Mesenchymal stem cell (in vitro differentiated cells and primary cell): ENCODE measurements at regions not wholly inside any gene's neighbourhood (a gene's known extent, or its start where the extent isn't known, plus 50 kb on each side); places are given as distances from the start of the nearest gene placed in this dataset.

Experiments
- DNase-seq: peaks from one replicate; pipeline ENCODE4 v3.0.0-alpha.2; 2013
- H2AFZ ChIP-seq: one replicate; pipeline ENCODE4 v1.6.1; 2013; ENCODE audit warnings: low read depth, mild to moderate bottlenecking, control low read depth, inconsistent platforms, low read length, moderate library complexity
- H2AK5ac ChIP-seq: 2 replicates; pipeline ENCODE4 v1.6.1; 2013; ENCODE audit warnings: low read length, moderate library complexity, mild to moderate bottlenecking, inconsistent platforms; ENCODE audit not compliant: severe bottlenecking
- H2BK120ac ChIP-seq: one replicate; pipeline ENCODE4 v1.6.1; 2013; ENCODE audit warnings: low read depth, mild to moderate bottlenecking, inconsistent platforms, low read length, moderate library complexity
- H2BK12ac ChIP-seq, 2 experiments: one replicate each; pipeline ENCODE4 v1.6.1; 2013; ENCODE audit warnings: inconsistent platforms in 2 of 2, low read length in 2 of 2, mild to moderate bottlenecking in 2 of 2, moderate library complexity in 2 of 2, control low read depth in 1 of 2
- H2BK15ac ChIP-seq: one replicate; pipeline ENCODE4 v1.6.1; 2013; ENCODE audit warnings: mild to moderate bottlenecking, low read depth, inconsistent platforms; ENCODE audit not compliant: poor library complexity, severe bottlenecking
- H2BK5ac ChIP-seq: 2 replicates; pipeline ENCODE4 v1.6.1; 2013; ENCODE audit warnings: low read depth, mild to moderate bottlenecking, low read length, control low read depth, inconsistent platforms; ENCODE audit not compliant: poor library complexity, severe bottlenecking
- H3K14ac ChIP-seq, 2 experiments: one replicate each; pipeline ENCODE4 v1.6.1; 2013; ENCODE audit warnings: inconsistent platforms in 2 of 2, low read length in 2 of 2, control low read depth in 1 of 2, mild to moderate bottlenecking in 1 of 2, moderate library complexity in 1 of 2
- H3K18ac ChIP-seq, 2 experiments: one replicate each; pipeline ENCODE4 v1.6.1; 2013; ENCODE audit warnings: inconsistent platforms in 2 of 2, low read length in 2 of 2, control low read depth in 1 of 2, low read depth in 1 of 2, mild to moderate bottlenecking in 1 of 2
- H3K23ac ChIP-seq, 2 experiments: one replicate each; pipeline ENCODE4 v1.6.1; 2013; ENCODE audit warnings: inconsistent platforms in 2 of 2, low read length in 2 of 2, mild to moderate bottlenecking in 2 of 2, moderate library complexity in 2 of 2, control low read depth in 1 of 2
- H3K27ac ChIP-seq: 2 replicates; pipeline ENCODE4 v1.5.1; 2013; ENCODE audit warnings: mild to moderate bottlenecking, moderate library complexity, low read length, control low read depth, inconsistent platforms; ENCODE audit not compliant: poor library complexity, severe bottlenecking
- H3K27me3 ChIP-seq, 2 experiments: 2 replicates each; pipeline versions ENCODE4 v1.6.1 to v1.7.0; 2013; ENCODE audit warnings: low read length in 2 of 2, mild to moderate bottlenecking in 2 of 2, moderate library complexity in 2 of 2, control low read depth in 1 of 2, inconsistent platforms in 1 of 2; ENCODE audit not compliant: control insufficient read depth in 1 of 2, insufficient read depth in 1 of 2
- H3K36me3 ChIP-seq, 2 experiments: 2 replicates each; pipeline versions ENCODE4 v1.6.1 to v1.7.0; 2013; ENCODE audit warnings: low read length in 2 of 2, control low read depth in 1 of 2, inconsistent platforms in 1 of 2, low read depth in 1 of 2, mild to moderate bottlenecking in 1 of 2; ENCODE audit not compliant: insufficient read depth in 2 of 2, control insufficient read depth in 1 of 2
- H3K4ac ChIP-seq, 2 experiments: one replicate each; pipeline ENCODE4 v1.6.1; 2013; ENCODE audit warnings: inconsistent platforms in 2 of 2, low read length in 2 of 2, mild to moderate bottlenecking in 2 of 2, moderate library complexity in 2 of 2, control low read depth in 1 of 2, low read depth in 1 of 2
- H3K4me1 ChIP-seq: 2 replicates; pipeline ENCODE4 v1.6.1; 2013; ENCODE audit warnings: low read depth, low read length, control low read depth; ENCODE audit not compliant: control insufficient read depth, insufficient read depth
- H3K4me2 ChIP-seq: 2 replicates; pipeline ENCODE4 v1.6.1; 2013; ENCODE audit warnings: low read length, mild to moderate bottlenecking, inconsistent platforms; ENCODE audit not compliant: poor library complexity, severe bottlenecking
- H3K4me3 ChIP-seq, 2 experiments: 2 replicates each; pipeline versions ENCODE4 v1.5.1 to v1.7.0; 2013; ENCODE audit warnings: low read length in 2 of 2, mild to moderate bottlenecking in 2 of 2, control low read depth in 1 of 2, low read depth in 1 of 2; ENCODE audit not compliant: insufficient read depth in 1 of 2
- H3K79me1 ChIP-seq: replicated peaks from 2 replicates; pipeline ENCODE4 v1.6.1; 2013; ENCODE audit warnings: mild to moderate bottlenecking, control low read depth, low read length, inconsistent platforms; ENCODE audit not compliant: poor library complexity, severe bottlenecking
- H3K9ac ChIP-seq: 2 replicates; pipeline ENCODE4 v1.7.0; 2013; ENCODE audit warnings: mild to moderate bottlenecking, low read length, moderate library complexity
- H3K9me3 ChIP-seq: 2 replicates; pipeline ENCODE4 v1.7.0; 2013; ENCODE audit warnings: mild to moderate bottlenecking, low read length; ENCODE audit not compliant: control insufficient read depth
- H4K8ac ChIP-seq: one replicate; pipeline ENCODE4 v1.6.1; 2013; ENCODE audit warnings: inconsistent platforms, mild to moderate bottlenecking, low read length, moderate library complexity
- H4K91ac ChIP-seq: one replicate; pipeline ENCODE4 v1.6.1; 2013; ENCODE audit warnings: mild to moderate bottlenecking, low read length, inconsistent platforms
- WGBS: methylation state at CpG from one replicate; pipeline ENCODE4 v1.1.7; 2013; ENCODE audit warnings: mixed read lengths; 5-methylcytosine and 5-hydroxymethylcytosine counted together

DNA sequence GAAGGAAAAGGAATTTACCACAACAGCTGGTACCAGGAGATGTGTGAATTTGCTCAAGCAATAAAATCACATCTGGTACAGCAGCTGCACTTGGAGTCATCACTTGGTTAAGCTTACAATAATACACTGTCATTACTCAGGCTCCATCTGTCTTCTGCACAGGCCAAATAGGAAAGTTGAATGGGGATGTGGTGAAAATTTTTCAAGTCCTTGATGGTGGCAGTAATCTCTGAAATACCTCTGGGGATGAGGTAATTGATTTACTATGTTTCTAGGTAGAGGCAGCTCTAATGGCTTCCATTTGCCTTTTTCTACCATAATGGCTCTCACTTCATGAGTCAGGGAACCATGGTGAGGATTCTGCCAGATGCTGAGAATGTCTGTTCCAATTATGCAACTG lies 206.8 kb upstream of the ATP10B start:
- H3K36me3 ChIP-seq = no peaks in the 10 kb centered on the region

DNA sequence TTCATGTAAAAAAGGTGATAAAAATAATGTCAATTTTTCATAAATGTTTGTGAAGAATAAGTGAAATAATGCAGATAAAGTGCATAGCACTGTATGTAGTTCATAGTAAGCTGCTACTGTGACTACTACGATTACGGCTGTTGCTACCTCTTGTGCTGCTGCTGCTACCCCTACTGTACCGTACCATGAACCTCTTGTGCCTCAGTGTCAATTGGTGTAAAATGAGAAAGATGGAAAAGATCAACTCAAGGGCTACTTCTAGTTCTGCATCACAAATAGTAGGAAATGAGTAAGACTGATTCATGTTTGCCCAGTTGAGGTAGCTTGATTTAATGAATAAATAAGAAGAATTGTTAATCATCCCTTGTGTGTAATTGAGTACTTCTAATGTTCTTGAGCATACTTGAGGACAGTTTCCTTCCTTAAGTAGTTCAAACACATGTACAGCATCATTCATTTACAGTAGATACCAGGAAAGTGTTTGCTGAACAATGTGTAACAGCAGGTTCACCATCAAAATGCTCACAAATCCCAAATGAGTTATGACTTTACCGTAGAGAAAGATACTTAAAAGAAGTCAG lies 200.0 kb upstream of the ATP10B start:
- Histone ChIP-seq H2AK5ac (no peak overlapping the region), H2BK5ac (no peak overlapping the region), H2AFZ (no peak overlapping the region), H2BK120ac (no peak overlapping the region), H3K36me3 (no peaks in the 10 kb centered on the region), H3K18ac (no peak overlapping the region), H3K9ac (no peak overlapping the region), H3K4me3 (no peak overlapping the region), H3K4me2 (no peak overlapping the region), H3K79me1 (no peaks in the 10 kb centered on the region), H3K27me3 (no peaks in the 10 kb centered on the region), H3K27ac (no peak overlapping the region), H4K8ac (no peak overlapping the region), H3K23ac (no peak overlapping the region), H3K9me3 (no peaks in the 10 kb centered on the region), H4K91ac (no peak overlapping the region), H2BK15ac (no peak overlapping the region), H3K4me1 (no peaks in the 10 kb centered on the region), H3K4ac (no peak overlapping the region), H2BK12ac (no peak overlapping the region), H3K14ac (no peak overlapping the region)
- 89% methylated on average over 4 of the region's 4 CpGs for WGBS
- DNase-seq = no peak

More for the DNA sequence above, 206.8 kb upstream of the ATP10B start:
- no peak overlapping the region for H3K23ac ChIP-seq
- H3K9ac ChIP-seq = no peak overlapping the region
- H3K27ac ChIP-seq = no peak overlapping the region
- no peak overlapping the region for H2AFZ ChIP-seq
- no peak overlapping the region for H3K4me3 ChIP-seq
- no peak overlapping the region for H4K91ac ChIP-seq
- no peaks in the 10 kb centered on the region for H3K9me3 ChIP-seq
- no peak overlapping the region for H2BK12ac ChIP-seq
- H2BK5ac ChIP-seq = no peak overlapping the region
- no peaks in the 10 kb centered on the region for H3K4me1 ChIP-seq
- DNase-seq = no peak
- no peak overlapping the region for H2BK15ac ChIP-seq
- no peak overlapping the region for H3K4ac ChIP-seq
- H2AK5ac ChIP-seq = no peak overlapping the region
- H3K4me2 ChIP-seq = no peak overlapping the region
- no peaks in the 10 kb centered on the region for H3K79me1 ChIP-seq
- H3K27me3 ChIP-seq = no peaks in the 10 kb centered on the region
- H3K14ac ChIP-seq = no peak overlapping the region
- H2BK120ac ChIP-seq = no peak overlapping the region
- H3K18ac ChIP-seq = no peak overlapping the region
- H4K8ac ChIP-seq = no peak overlapping the region

- Histone ChIP-seq H2AFZ (no peak overlapping the region), H3K14ac (no peak overlapping the region), H4K8ac (no peak overlapping the region), H2BK15ac (no peak overlapping the region), H4K91ac (no peak overlapping the region), H3K18ac (no peak overlapping the region), H3K4me3 (no peak overlapping the region), H3K4me1 (no peaks in the 10 kb centered on the region), H2BK12ac (no peak overlapping the region), H3K79me1 (no peaks in the 10 kb centered on the region), H3K27ac (no peak overlapping the region), H3K27me3 (no peaks in the 10 kb centered on the region), H3K4ac (no peak overlapping the region), H3K4me2 (no peak overlapping the region), H3K9me3 (no peaks in the 10 kb centered on the region), H3K9ac (no peak overlapping the region), H3K23ac (no peak overlapping the region), H2AK5ac (no peak overlapping the region), H3K36me3 (no peaks in the 10 kb centered on the region), H2BK5ac (no peak overlapping the region), H2BK120ac (no peak overlapping the region)
- DNase-seq = no peak
- WGBS = 73% methylated on average over 2 of the region's 4 CpGs
These were observed 195.0 kb upstream of the ATP10B start for GRCh38 chr5:161047024-161047423.

DNA sequence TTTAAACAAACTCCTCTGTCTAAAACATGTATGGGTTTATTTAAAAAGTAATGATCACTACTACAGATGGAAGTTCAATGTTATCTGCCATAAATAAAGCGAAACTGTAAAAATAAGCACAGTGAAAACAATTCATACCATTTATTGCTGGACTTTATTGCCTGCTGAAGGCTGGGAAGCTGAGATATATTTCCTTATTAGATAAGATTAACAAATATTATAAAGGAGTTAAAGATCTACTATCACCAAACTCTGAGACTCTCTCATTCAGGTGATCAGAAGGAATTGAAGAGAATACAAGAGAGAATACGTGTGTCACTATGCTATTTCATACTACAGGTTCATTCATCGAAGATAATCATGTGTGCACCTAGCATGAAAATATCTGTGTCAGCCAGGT lies 190.9 kb upstream of the ATP10B start:
- Histone ChIP-seq H3K14ac (no peak overlapping the region), H3K9ac (no peak overlapping the region), H2AK5ac (no peak overlapping the region), H2BK15ac (no peak overlapping the region), H2AFZ (no peak overlapping the region), H3K4me2 (no peak overlapping the region), H3K4me3 (no peak overlapping the region), H3K18ac (no peak overlapping the region), H3K23ac (no peak overlapping the region), H3K79me1 (no peaks in the 10 kb centered on the region), H2BK12ac (no peak overlapping the region), H4K8ac (no peak overlapping the region), H3K4ac (no peak overlapping the region), H3K27me3 (no peaks in the 10 kb centered on the region), H3K4me1 (no peaks in the 10 kb centered on the region), H3K36me3 (no peaks in the 10 kb centered on the region), H4K91ac (no peak overlapping the region), H2BK120ac (no peak overlapping the region), H3K9me3 (no peaks in the 10 kb centered on the region), H3K27ac (no peak overlapping the region), H2BK5ac (no peak overlapping the region)
- DNase-seq = no peak
- 91% methylated on average over 2 of the region's 3 CpGs for WGBS
